Bronchial epithelial cell (primary cell): ENCODE measurements at regions not wholly inside any gene's neighbourhood (a gene's known extent, or its start where the extent isn't known, plus 50 kb on each side); places are given as distances from the start of the nearest gene placed in this dataset.
"Not testable (repeated sequence)": the region's sequence is repeated elsewhere in the genome, so short reads cannot be mapped to it uniquely, and the experiment has no call there.

Source experiments
- DNase-seq: peaks from one replicate; pipeline ENCODE4 v3.0.0-alpha.2; 2010; ENCODE audit warnings: low read depth
- FAIRE-seq: peaks from 2 replicates; lab custom pipeline; 2011; peaks lifted over from hg19 to GRCh38; lab: Jason Lieb, UNC
- H3K27me3 ChIP-seq: 2 replicates; pipeline ENCODE4 v1.5.1; 2011; ENCODE audit warnings: low read length; ENCODE audit not compliant: control insufficient read depth, insufficient read depth
- H3K36me3 ChIP-seq: 2 replicates; pipeline ENCODE4 v1.5.1; 2011; ENCODE audit warnings: low read length; ENCODE audit not compliant: control insufficient read depth, insufficient read depth
- H3K4me3 ChIP-seq: 2 replicates; pipeline ENCODE4 v1.5.1; 2011; ENCODE audit warnings: mild to moderate bottlenecking, low read depth, low read length, control low read depth
- TF ChIP-seq, protein P1 (sequence below): IDR thresholded peaks from 2 replicates; pipeline ENCODE4 v1.5.1; 2011; ENCODE audit warnings: mild to moderate bottlenecking, moderate library complexity, low read length, control low read depth, inconsistent platforms; ENCODE audit not compliant: insufficient read depth, severe bottlenecking

DNA sequence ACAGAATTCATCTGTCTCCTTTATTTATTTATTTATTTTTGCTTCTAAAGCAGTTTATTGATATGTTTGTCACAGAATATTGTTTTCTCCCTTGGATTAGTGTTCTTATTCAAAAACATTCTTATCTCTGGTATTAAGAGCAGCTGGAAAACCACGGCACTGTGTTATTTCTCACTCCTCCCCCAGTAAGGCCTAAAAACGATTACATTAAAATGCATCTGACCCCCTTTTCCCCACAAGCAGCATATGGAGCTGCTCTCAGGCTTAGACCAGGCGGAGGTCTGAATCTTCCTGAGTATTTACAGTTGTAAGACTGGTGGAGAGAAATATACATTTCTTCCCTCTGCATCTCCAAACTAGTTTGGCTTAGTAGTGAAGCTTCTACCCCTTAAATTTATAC, 86.8 kb downstream of the HLX start:
- H3K4me3 ChIP-seq, result no peak overlapping the region
- FAIRE-seq, result no peak
- TF ChIP-seq, protein P1, sequence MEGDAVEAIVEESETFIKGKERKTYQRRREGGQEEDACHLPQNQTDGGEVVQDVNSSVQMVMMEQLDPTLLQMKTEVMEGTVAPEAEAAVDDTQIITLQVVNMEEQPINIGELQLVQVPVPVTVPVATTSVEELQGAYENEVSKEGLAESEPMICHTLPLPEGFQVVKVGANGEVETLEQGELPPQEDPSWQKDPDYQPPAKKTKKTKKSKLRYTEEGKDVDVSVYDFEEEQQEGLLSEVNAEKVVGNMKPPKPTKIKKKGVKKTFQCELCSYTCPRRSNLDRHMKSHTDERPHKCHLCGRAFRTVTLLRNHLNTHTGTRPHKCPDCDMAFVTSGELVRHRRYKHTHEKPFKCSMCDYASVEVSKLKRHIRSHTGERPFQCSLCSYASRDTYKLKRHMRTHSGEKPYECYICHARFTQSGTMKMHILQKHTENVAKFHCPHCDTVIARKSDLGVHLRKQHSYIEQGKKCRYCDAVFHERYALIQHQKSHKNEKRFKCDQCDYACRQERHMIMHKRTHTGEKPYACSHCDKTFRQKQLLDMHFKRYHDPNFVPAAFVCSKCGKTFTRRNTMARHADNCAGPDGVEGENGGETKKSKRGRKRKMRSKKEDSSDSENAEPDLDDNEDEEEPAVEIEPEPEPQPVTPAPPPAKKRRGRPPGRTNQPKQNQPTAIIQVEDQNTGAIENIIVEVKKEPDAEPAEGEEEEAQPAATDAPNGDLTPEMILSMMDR, result no peak
- H3K36me3 ChIP-seq, result no peaks in the 10 kb centered on the region
- no peak for DNase-seq
- H3K27me3 ChIP-seq, result no peaks in the 10 kb centered on the region

DNA sequence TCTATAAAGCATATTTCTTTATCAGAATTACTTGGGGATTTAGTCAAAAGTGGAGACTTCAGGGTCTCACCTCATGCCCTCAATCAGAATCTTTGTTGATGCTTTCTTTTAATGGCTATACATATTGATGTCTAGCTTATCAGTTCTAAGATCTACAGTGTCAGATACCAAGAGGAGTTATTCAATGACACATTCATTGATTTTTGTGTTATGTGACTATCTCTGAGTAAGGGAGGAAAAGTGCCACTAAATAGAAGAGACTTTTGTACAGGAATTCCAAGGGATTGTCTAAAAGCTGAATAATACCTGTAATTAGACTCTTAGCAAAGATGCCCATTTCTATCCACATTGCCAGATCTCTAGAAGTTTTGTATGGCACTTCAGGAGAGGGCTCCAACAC, 87.2 kb downstream of the HLX start:
- Histone ChIP-seq H3K36me3 (no peaks in the 10 kb centered on the region), H3K27me3 (no peaks in the 10 kb centered on the region), H3K4me3 (no peak overlapping the region)
- FAIRE-seq (no peak), DNase-seq (no peak)
- TF ChIP-seq, protein P1, result no peak

DNA sequence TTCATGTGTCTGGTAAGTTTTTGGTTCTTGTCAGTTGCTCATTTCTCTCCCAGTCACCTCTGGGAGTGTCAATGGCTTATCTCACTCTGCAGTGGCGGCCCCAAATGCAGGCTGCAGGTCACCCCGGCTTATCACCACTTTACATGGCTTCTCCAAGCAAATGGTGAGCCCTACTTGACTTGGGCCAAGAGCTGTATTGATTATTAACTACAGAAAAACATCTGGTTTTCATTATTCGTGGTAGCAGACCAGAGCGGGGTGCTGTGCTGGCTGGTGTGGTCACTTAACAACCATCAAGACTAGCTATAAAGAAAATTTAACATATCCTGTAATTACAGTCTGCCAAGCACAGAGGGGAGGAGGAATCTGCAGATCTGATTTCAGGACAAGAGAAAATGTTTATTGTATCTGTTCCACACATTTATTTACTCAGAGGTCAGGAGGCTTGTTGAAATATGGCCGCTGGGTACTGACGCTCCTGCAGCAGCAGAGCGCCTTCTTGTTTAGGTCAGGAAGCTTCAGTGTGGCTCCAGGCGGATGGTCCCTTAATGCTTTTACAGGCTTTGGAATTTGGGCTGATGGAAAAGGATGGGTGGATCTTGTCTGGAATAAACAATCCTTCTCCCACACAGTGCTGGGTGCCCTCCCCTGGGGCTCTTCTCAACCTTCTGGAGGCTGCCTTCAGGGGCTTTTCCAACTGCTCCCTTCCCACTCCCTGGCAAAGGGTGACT, 87.8 kb downstream of the HLX start:
- H3K36me3 ChIP-seq, result no peaks in the 10 kb centered on the region
- no peak for FAIRE-seq
- H3K4me3 ChIP-seq, result no peak overlapping the region
- TF ChIP-seq, protein P1, result no peak
- no peak for DNase-seq
- no peaks in the 10 kb centered on the region for H3K27me3 ChIP-seq

DNA sequence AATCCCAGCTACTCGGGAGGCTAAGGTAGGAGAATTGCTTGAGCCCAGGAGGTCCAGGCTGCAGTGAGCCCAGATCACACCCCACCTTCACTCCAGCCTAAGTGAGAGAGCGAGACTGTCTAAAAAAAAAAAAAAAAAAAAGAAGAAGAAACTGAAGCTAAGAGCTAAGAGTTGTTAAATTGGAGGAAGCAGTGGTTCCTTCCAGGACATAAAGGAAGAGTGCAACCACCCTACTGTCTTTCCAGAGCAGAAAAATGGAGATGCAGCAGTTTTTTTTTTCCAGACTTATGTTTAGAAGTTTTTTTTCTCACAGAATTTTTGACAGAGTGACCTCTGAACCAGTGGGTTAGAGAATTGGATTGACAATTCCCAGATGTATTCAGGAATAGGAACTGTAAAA, 88.7 kb downstream of the HLX start:
- FAIRE-seq (no peak), DNase-seq (no peak)
- TF ChIP-seq, protein P1, result no peak
- no peaks in the 10 kb centered on the region for H3K27me3 ChIP-seq
- no peak overlapping the region for H3K4me3 ChIP-seq
- H3K36me3 ChIP-seq, result no peaks in the 10 kb centered on the region

DNA sequence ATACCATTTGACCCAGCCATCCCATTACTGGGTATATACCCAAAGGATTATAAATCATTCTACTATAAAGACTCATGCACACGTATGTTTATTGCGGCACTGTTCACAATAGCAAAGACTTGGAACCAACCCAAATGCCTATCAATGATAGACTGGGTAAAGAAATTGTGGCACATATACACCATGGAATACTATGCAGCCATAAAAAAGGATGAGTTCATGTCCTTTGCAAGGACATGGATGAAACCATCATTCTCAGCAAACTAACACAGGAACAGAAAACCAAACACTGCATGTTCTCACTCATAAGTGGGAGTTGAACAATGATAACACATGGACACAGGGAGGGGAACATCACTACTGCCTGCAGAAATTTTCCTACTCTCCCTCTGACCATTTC, 90.0 kb downstream of the HLX start:
- not testable (repeated sequence) for DNase-seq, H3K27me3 ChIP-seq, H3K36me3 ChIP-seq, FAIRE-seq, H3K4me3 ChIP-seq

DNA sequence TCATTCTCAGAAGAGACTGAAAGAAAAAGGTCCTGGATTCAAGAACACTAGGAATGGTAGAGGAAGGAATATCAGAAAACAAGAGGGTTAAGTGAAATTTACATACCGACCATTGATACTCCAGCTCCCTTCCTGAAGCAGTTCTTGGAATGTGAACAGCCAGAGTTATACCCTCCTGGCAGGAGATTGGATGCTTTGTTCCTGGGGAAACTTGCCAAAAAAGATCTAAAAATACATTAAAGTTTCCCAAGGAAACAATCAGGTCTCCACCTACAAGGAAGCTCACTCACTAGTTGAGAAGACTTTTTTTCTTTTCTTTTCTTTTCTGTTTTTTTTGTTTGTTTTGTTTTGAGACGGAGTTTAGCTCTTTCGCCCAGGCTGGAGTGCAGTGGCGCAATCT, 91.1 kb downstream of the HLX start:
- FAIRE-seq (no peak), DNase-seq (no peak)
- TF ChIP-seq, protein P1, result no peak
- H3K27me3 ChIP-seq, result no peaks in the 10 kb centered on the region
- no peak overlapping the region for H3K4me3 ChIP-seq
- no peaks in the 10 kb centered on the region for H3K36me3 ChIP-seq
